Parathyroid adenoma (tissue), 2 donors: ENCODE measurements at regions not wholly inside any gene's neighbourhood (a gene's known extent, or its start where the extent isn't known, plus 50 kb on each side); places are given as distances from the start of the nearest gene placed in this dataset.
A peak's percentile ranks its signal among the peaks of the same experiment; 100 is the strongest.

Source experiments
- H2AFZ ChIP-seq: fragments of 300-600 bp; sonication (generic); one replicate; pipeline ENCODE4 v1.7.0; 2017; ENCODE audit warnings: antibody characterized with exemption, mild to moderate bottlenecking
- H3K27ac ChIP-seq: fragments of 300-600 bp; sonication (generic); one replicate; pipeline ENCODE4 v1.7.0; 2017
- H3K27me3 ChIP-seq: fragments of 300-600 bp; sonication (generic); one replicate; pipeline ENCODE4 v1.7.0; 2017; ENCODE audit warnings: low read length; ENCODE audit not compliant: control insufficient read depth, insufficient read depth
- H3K36me3 ChIP-seq: fragments of 300-600 bp; sonication (generic); one replicate; pipeline ENCODE4 v1.7.0; 2017; ENCODE audit warnings: low read length; ENCODE audit not compliant: control insufficient read depth, insufficient read depth
- H3K4me1 ChIP-seq: fragments of 300-600 bp; sonication (generic); one replicate; pipeline ENCODE4 v1.7.0; 2017; ENCODE audit warnings: control low read depth
- H3K4me2 ChIP-seq: fragments of 300-600 bp; sonication (generic); one replicate; pipeline ENCODE4 v1.7.0; 2017; ENCODE audit warnings: low read length
- H3K4me3 ChIP-seq: fragments of 300-600 bp; sonication (generic); one replicate; pipeline ENCODE4 v1.7.0; 2017; ENCODE audit warnings: low read depth, low read length
- H3K79me2 ChIP-seq: fragments of 300-600 bp; sonication (generic); one replicate; pipeline ENCODE4 v1.7.0; 2017; ENCODE audit warnings: control low read depth
- H3K9ac ChIP-seq: fragments of 300-600 bp; sonication (generic); one replicate; pipeline ENCODE4 v1.7.0; 2017; ENCODE audit warnings: mild to moderate bottlenecking
- H3K9me3 ChIP-seq: fragments of 300-600 bp; sonication (generic); one replicate; pipeline ENCODE4 v1.7.0; 2017; ENCODE audit warnings: low read length; ENCODE audit not compliant: control insufficient read depth
- CTCF ChIP-seq: fragments of 300-600 bp; sonication (generic); IDR thresholded peaks from one replicate; pipeline ENCODE4 v1.7.0; 2017; ENCODE audit warnings: antibody characterized with exemption, mild to moderate bottlenecking
- donor health status: primary hyperparathyroidism.

GRCh38 chr2:200750323-200750910, 61.3 kb upstream of the BZW1 start:
- H2AFZ ChIP-seq, result no peak overlapping the region
- TF ChIP-seq CTCF, result no peak
- no peak overlapping the region for H3K4me3 ChIP-seq
- no peaks in the 10 kb centered on the region for H3K27me3 ChIP-seq
- peaks cover 12% of the 10 kb centered on the region for H3K4me1 ChIP-seq
- no peaks in the 10 kb centered on the region for H3K79me2 ChIP-seq
- no peak overlapping the region for H3K27ac ChIP-seq
- no peak overlapping the region for H3K9ac ChIP-seq
- no peaks in the 10 kb centered on the region for H3K36me3 ChIP-seq
- no peak overlapping the region for H3K4me2 ChIP-seq
- no peaks in the 10 kb centered on the region for H3K9me3 ChIP-seq

- Histone ChIP-seq H3K4me3 (no peak overlapping the region), H3K36me3 (no peaks in the 10 kb centered on the region), H3K27me3 (no peaks in the 10 kb centered on the region), H2AFZ (no peak overlapping the region), H3K9ac (no peak overlapping the region), H3K4me2 (peak overlapping the region; percentile 23), H3K4me1 (peaks cover 12% of the 10 kb centered on the region), H3K27ac (no peak overlapping the region), H3K9me3 (no peaks in the 10 kb centered on the region), H3K79me2 (no peaks in the 10 kb centered on the region)
- no peak for TF ChIP-seq CTCF
These were observed 59.9 kb upstream of the BZW1 start for GRCh38 chr2:200751786-200752185.

- Histone ChIP-seq H3K9me3 (no peaks in the 10 kb centered on the region), H3K79me2 (no peaks in the 10 kb centered on the region), H3K4me3 (no peak overlapping the region), H3K4me1 (peaks cover 11% of the 10 kb centered on the region), H3K27me3 (no peaks in the 10 kb centered on the region), H3K27ac (no peak overlapping the region), H2AFZ (no peak overlapping the region), H3K9ac (no peak overlapping the region), H3K36me3 (no peaks in the 10 kb centered on the region), H3K4me2 (no peak overlapping the region)
- TF ChIP-seq CTCF, result no peak
These were observed 59.4 kb upstream of the BZW1 start for GRCh38 chr2:200752332-200752731.

- no peak overlapping the region for H3K9ac ChIP-seq
- H3K4me3 ChIP-seq, result no peak overlapping the region
- no peaks in the 10 kb centered on the region for H3K27me3 ChIP-seq
- no peaks in the 10 kb centered on the region for H3K9me3 ChIP-seq
- H3K79me2 ChIP-seq, result no peaks in the 10 kb centered on the region
- no peak overlapping the region for H2AFZ ChIP-seq
- no peaks in the 10 kb centered on the region for H3K36me3 ChIP-seq
- H3K4me2 ChIP-seq, result no peak overlapping the region
- H3K27ac ChIP-seq, result no peak overlapping the region
- H3K4me1 ChIP-seq, result peaks cover 6% of the 10 kb centered on the region
- no peak for TF ChIP-seq CTCF
These were observed 58.9 kb upstream of the BZW1 start for GRCh38 chr2:200752835-200753234.

GRCh38 chr2:200756618-200757321, 54.9 kb upstream of the BZW1 start:
- Histone ChIP-seq H3K27ac (no peak overlapping the region), H2AFZ (no peak overlapping the region), H3K4me1 (no peaks in the 10 kb centered on the region), H3K36me3 (no peaks in the 10 kb centered on the region), H3K79me2 (no peaks in the 10 kb centered on the region), H3K9me3 (no peaks in the 10 kb centered on the region), H3K9ac (no peak overlapping the region), H3K4me2 (no peak overlapping the region), H3K27me3 (no peaks in the 10 kb centered on the region), H3K4me3 (no peak overlapping the region)
- no peak for TF ChIP-seq CTCF
